Kidney epithelial cell (primary cell): ENCODE measurements at regions not wholly inside any gene's neighbourhood (a gene's known extent, or its start where the extent isn't known, plus 50 kb on each side); places are given as distances from the start of the nearest gene placed in this dataset.
A peak's percentile ranks its signal among the peaks of the same experiment; 100 is the strongest.

Experiments
- DNase-seq: peaks from one replicate; pipeline ENCODE4 v3.0.0-alpha.2; 2010; ENCODE audit warnings: low read depth
- H3K27me3 ChIP-seq: 2 replicates; pipeline ENCODE4 v1.6.0; 2011; ENCODE audit warnings: low read length; ENCODE audit not compliant: control insufficient read depth, insufficient read depth
- H3K36me3 ChIP-seq: 2 replicates; pipeline ENCODE4 v1.5.1; 2011; ENCODE audit warnings: low read length; ENCODE audit not compliant: control insufficient read depth, insufficient read depth
- H3K4me3 ChIP-seq: 2 replicates; pipeline ENCODE4 v1.5.1; 2011; ENCODE audit warnings: low read depth, mild to moderate bottlenecking, control low read depth, low read length
- TF ChIP-seq, protein P1 (sequence below): IDR thresholded peaks from 2 replicates; pipeline ENCODE4 v1.5.1; 2011; ENCODE audit warnings: mild to moderate bottlenecking, moderate library complexity, low read length, control low read depth, inconsistent platforms; ENCODE audit not compliant: insufficient read depth, poor library complexity, severe bottlenecking

DNA sequence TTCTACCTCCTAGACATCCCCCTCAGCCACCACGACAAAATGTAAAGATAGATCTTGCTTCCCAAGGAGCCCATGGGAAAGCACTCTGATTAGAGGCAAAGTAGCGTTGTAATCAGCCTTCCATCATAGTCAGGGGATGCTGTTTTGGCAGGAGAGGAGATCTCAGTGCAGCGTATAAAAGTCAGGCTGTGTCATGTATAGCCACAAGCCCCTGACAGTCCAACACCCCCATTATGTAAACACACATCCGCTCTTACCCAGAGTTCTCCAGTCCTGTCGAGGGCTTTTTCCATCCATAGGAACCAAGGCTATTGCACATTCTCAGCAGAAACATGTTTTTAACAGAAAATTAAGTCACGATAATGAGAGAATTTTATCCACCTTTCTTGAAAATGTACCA lies 156.3 kb downstream of the CYSLTR2 start:
- Histone ChIP-seq H3K4me3 (no peak overlapping the region), H3K36me3 (no peaks in the 10 kb centered on the region), H3K27me3 (no peaks in the 10 kb centered on the region)
- no peak for DNase-seq
- TF ChIP-seq, protein P1, sequence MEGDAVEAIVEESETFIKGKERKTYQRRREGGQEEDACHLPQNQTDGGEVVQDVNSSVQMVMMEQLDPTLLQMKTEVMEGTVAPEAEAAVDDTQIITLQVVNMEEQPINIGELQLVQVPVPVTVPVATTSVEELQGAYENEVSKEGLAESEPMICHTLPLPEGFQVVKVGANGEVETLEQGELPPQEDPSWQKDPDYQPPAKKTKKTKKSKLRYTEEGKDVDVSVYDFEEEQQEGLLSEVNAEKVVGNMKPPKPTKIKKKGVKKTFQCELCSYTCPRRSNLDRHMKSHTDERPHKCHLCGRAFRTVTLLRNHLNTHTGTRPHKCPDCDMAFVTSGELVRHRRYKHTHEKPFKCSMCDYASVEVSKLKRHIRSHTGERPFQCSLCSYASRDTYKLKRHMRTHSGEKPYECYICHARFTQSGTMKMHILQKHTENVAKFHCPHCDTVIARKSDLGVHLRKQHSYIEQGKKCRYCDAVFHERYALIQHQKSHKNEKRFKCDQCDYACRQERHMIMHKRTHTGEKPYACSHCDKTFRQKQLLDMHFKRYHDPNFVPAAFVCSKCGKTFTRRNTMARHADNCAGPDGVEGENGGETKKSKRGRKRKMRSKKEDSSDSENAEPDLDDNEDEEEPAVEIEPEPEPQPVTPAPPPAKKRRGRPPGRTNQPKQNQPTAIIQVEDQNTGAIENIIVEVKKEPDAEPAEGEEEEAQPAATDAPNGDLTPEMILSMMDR = no peak

DNA sequence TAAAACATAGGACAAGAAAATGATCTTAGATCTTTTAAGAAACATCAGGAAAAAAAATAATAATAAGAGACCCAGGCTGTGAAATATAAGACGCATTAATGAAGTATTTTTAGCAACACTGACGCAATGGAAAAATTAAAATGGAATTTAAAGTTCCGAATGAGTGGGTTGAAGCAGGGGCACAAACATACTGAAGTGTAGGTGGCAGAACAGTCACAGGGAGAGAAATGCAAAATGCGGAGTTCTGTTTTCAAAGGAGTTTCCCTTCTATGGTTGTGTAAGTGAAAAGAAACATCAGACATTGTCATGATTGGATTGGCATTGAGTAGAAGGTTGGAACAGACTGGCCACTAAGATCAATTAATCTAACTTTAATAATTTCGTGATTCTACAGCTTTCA lies 159.8 kb downstream of the CYSLTR2 start:
- Histone ChIP-seq H3K4me3 (no peak overlapping the region), H3K27me3 (no peaks in the 10 kb centered on the region), H3K36me3 (no peaks in the 10 kb centered on the region)
- DNase-seq = no peak
- TF ChIP-seq, protein P1 = no peak

DNA sequence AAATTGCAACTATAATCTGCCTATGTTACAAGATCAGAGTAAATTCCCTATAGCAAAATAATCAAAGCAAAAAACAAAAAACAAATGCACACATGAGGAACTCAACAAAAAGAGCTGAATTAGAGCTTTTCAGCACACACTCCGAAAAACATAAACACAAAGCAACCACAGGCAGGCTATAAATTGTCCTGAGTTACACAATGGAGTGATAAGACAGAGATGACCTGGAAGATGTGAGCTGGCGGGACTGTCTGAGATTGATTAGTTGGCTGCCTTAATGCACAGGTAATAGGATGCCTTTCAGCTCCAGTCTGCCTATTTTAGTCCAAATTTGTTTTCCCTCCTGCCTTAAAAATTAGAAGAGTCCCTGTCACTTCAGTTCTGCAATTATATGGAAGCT lies 159.0 kb upstream of the FNDC3A start:
- Histone ChIP-seq H3K4me3 (no peak overlapping the region), H3K27me3 (no peaks in the 10 kb centered on the region), H3K36me3 (no peaks in the 10 kb centered on the region)
- DNase-seq = no peak
- TF ChIP-seq, protein P1 = no peak

DNA sequence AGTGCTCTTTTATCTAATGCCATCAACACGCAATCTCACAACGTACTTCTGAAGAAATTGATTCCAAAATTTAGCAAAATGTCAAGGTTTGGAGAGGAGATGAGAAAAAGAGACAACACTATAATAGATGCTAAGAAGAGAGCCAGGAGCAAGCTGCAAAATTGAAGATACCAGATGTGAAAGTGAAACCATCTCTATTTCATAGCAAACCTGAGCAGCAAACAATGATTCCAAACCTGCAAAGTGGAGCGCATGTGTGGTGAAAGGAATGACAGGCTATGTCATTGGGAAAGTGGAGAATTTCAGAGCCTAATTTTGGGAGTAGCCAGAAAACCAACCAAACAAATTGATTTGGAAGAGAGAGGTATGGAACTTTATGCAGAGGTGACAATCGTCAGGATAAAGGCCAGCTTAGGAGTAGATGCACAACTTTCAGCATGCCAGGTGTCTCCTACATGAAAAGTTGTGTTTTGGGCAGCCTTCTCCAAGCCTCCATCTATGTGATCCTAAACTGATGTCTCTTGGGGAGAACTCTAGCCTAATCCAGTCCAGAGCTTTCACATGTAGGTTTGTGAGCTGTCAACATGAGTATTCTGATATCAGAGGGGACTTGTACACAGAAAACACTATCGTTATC lies 158.4 kb upstream of the FNDC3A start:
- no peak overlapping the region for H3K4me3 ChIP-seq
- DNase-seq = no peak
- no peaks in the 10 kb centered on the region for H3K27me3 ChIP-seq
- no peaks in the 10 kb centered on the region for H3K36me3 ChIP-seq
- TF ChIP-seq, protein P1 = no peak

DNA sequence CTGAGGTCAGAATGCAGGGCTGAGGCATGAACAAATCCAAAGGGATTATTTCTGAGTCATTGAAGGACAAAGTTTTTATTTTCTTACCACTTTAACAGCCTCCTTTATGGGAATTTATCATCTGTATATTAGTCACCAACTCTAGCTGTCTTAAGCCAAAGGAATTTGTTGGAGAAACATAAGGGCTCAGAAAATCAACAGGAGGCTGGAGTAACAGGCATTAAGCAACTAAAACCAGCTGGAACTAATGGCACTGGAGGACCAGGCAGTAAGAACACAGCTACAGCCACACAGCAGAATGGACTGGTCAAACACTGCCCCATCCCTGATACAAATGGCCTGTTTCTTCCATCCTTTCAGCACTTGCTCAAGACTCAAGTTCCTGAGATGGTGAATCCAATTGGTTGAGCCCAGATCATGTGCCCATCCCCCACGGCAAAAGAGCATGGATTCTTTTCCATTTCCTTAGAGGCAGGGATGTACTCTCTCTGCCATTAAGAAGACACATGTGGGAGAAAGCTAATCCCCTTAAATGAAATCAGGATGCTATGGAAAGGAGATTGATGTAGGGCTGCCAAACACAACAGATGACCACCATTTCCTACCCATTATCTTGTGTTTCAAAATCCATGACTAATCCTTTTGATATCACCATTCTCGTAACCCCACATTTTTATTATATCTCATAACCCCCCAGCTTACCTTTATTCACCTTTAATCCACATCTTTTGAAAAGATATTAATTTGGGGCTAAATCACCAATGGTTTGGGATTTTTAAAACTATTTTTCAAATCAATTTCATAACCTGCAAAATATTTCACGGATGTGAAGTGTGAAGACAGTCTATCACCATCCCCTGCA lies 157.0 kb upstream of the FNDC3A start:
- Histone ChIP-seq H3K4me3 (no peak overlapping the region), H3K36me3 (no peaks in the 10 kb centered on the region), H3K27me3 (no peaks in the 10 kb centered on the region)
- TF ChIP-seq, protein P1 = no peak
- peak; percentile 87 for DNase-seq

DNA sequence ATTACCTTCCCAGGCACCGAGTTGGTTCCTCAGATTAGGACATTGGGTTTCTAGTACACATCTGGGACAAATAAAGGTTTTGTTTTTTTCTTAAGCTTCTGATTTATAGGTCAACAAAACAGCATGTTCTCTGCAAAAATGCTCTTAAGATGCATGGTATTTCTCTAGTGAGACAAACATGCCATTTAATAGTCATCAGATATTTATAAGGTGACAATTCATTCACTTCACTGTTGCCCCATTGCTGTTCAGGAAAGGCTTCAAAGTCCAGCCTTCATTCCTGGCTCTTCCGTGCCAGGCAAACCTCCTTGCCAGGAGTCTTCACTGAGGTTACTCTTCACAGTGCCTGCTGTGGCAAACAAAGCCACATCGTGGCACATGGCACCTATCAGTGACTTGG lies 156.3 kb upstream of the FNDC3A start:
- no peak for DNase-seq
- TF ChIP-seq, protein P1 = no peak
- Histone ChIP-seq H3K36me3 (no peaks in the 10 kb centered on the region), H3K4me3 (no peak overlapping the region), H3K27me3 (no peaks in the 10 kb centered on the region)
